BLaER1 (cell line): ENCODE measurements at regions not wholly inside any gene's neighbourhood (a gene's known extent, or its start where the extent isn't known, plus 50 kb on each side); places are given as distances from the start of the nearest gene placed in this dataset.

Experiments used
- H3K27ac ChIP-seq: shearing (Covaris generic); formaldehyde crosslinking; 2 replicates; pipeline ENCODE4 v1.8.1; 2022
- H3K27me3 ChIP-seq: shearing (Covaris generic); formaldehyde crosslinking; 2 replicates; pipeline ENCODE4 v1.8.1; 2022
- H3K36me3 ChIP-seq: shearing (Covaris generic); formaldehyde crosslinking; 2 replicates; pipeline ENCODE4 v1.8.1; 2022
- H3K4me1 ChIP-seq: shearing (Covaris generic); formaldehyde crosslinking; 2 replicates; pipeline ENCODE4 v1.8.1; 2022
- H3K4me2 ChIP-seq: shearing (Covaris generic); formaldehyde crosslinking; 2 replicates; pipeline ENCODE4 v1.8.1; 2022
- H3K4me3 ChIP-seq: shearing (Covaris generic); formaldehyde crosslinking; 2 replicates; pipeline ENCODE4 v1.8.1; 2022
- H3K9ac ChIP-seq: shearing (Covaris generic); formaldehyde crosslinking; 2 replicates; pipeline ENCODE4 v1.8.1; 2022
- H3K9me3 ChIP-seq: shearing (Covaris generic); formaldehyde crosslinking; 2 replicates; pipeline ENCODE4 v1.8.1; 2022
- H4K20me1 ChIP-seq: shearing (Covaris generic); formaldehyde crosslinking; 2 replicates; pipeline ENCODE4 v1.8.1; 2022
- Cebpa-rat ChIP-seq: shearing (Covaris generic); IDR thresholded peaks from 2 replicates; pipeline ENCODE4 v1.8.1; 2022

GRCh38 chr3:127087441-127087840, 104.5 kb downstream of the PLXNA1 start:
- Histone ChIP-seq H3K9me3 (no peaks in the 10 kb centered on the region), H3K27me3 (peaks cover 88% of the 10 kb centered on the region), H3K4me3 (no peak overlapping the region), H3K27ac (no peak overlapping the region), H3K36me3 (no peaks in the 10 kb centered on the region), H3K9ac (no peak overlapping the region), H3K4me2 (no peak overlapping the region), H3K4me1 (peaks cover 31% of the 10 kb centered on the region), H4K20me1 (peaks cover 79% of the 10 kb centered on the region)
- no peak for TF ChIP-seq Cebpa-rat

GRCh38 chr3:127088511-127089351, 104.2 kb upstream of the PRR23E start:
- no peak overlapping the region for H3K4me3 ChIP-seq
- no peaks in the 10 kb centered on the region for H3K36me3 ChIP-seq
- no peaks in the 10 kb centered on the region for H3K9me3 ChIP-seq
- H4K20me1 ChIP-seq: peaks cover 71% of the 10 kb centered on the region
- H3K4me1 ChIP-seq: peaks cover 31% of the 10 kb centered on the region
- no peak for TF ChIP-seq Cebpa-rat
- no peak overlapping the region for H3K9ac ChIP-seq
- H3K4me2 ChIP-seq: peak overlapping the region; percentile 43
- H3K27ac ChIP-seq: no peak overlapping the region
- peaks cover 75% of the 10 kb centered on the region for H3K27me3 ChIP-seq

- Histone ChIP-seq H4K20me1 (peaks cover 62% of the 10 kb centered on the region; the same call in 1 of the 2 replicates), H3K9me3 (no peaks in the 10 kb centered on the region), H3K27ac (no peak overlapping the region), H3K36me3 (no peaks in the 10 kb centered on the region), H3K4me2 (peak overlapping the region; percentile 43), H3K4me1 (peaks cover 31% of the 10 kb centered on the region), H3K4me3 (no peak overlapping the region), H3K9ac (no peak overlapping the region), H3K27me3 (peaks cover 66% of the 10 kb centered on the region)
- TF ChIP-seq Cebpa-rat: no peak
Measured at GRCh38 chr3:127089486-127090145, 103.3 kb upstream of the PRR23E start.

GRCh38 chr3:127090218-127091160, 102.4 kb upstream of the PRR23E start:
- TF ChIP-seq Cebpa-rat: no peak
- Histone ChIP-seq H3K4me2 (peak overlapping the region; percentile 43), H3K4me1 (peaks cover 31% of the 10 kb centered on the region), H3K36me3 (no peaks in the 10 kb centered on the region), H3K9me3 (peaks cover 4% of the 10 kb centered on the region; the same call in 1 of the 2 replicates), H3K27me3 (peaks cover 57% of the 10 kb centered on the region), H3K9ac (no peak overlapping the region), H3K4me3 (no peak overlapping the region), H4K20me1 (peaks cover 53% of the 10 kb centered on the region; the same call in 1 of the 2 replicates), H3K27ac (no peak overlapping the region)

GRCh38 chr3:127091376-127091775, 101.6 kb upstream of the PRR23E start:
- H3K27ac ChIP-seq: no peak overlapping the region
- H3K36me3 ChIP-seq: no peaks in the 10 kb centered on the region
- no peak overlapping the region for H3K4me3 ChIP-seq
- peaks cover 50% of the 10 kb centered on the region for H3K27me3 ChIP-seq
- peaks cover 44% of the 10 kb centered on the region; the same call in 1 of the 2 replicates for H4K20me1 ChIP-seq
- H3K9ac ChIP-seq: no peak overlapping the region
- peaks cover 31% of the 10 kb centered on the region for H3K4me1 ChIP-seq
- H3K4me2 ChIP-seq: peak overlapping the region; percentile 43
- H3K9me3 ChIP-seq: peaks cover 10% of the 10 kb centered on the region; the same call in 1 of the 2 replicates
- TF ChIP-seq Cebpa-rat: no peak

- no peak for TF ChIP-seq Cebpa-rat
- no peak overlapping the region for H3K4me3 ChIP-seq
- H3K9me3 ChIP-seq: peaks cover 10% of the 10 kb centered on the region; the same call in 1 of the 2 replicates
- peaks cover 45% of the 10 kb centered on the region for H3K27me3 ChIP-seq
- no peak overlapping the region for H3K4me2 ChIP-seq
- H3K9ac ChIP-seq: no peak overlapping the region
- no peak overlapping the region for H3K27ac ChIP-seq
- H3K4me1 ChIP-seq: peaks cover 31% of the 10 kb centered on the region
- H4K20me1 ChIP-seq: peaks cover 40% of the 10 kb centered on the region; the same call in 1 of the 2 replicates
- no peaks in the 10 kb centered on the region for H3K36me3 ChIP-seq
Measured at GRCh38 chr3:127092368-127092767, 100.6 kb upstream of the PRR23E start.

GRCh38 chr3:127092776-127093175, 100.2 kb upstream of the PRR23E start:
- H3K4me3 ChIP-seq: no peak overlapping the region
- H3K4me2 ChIP-seq: no peak overlapping the region
- peaks cover 41% of the 10 kb centered on the region for H3K27me3 ChIP-seq
- H3K9ac ChIP-seq: no peak overlapping the region
- no peaks in the 10 kb centered on the region for H3K36me3 ChIP-seq
- TF ChIP-seq Cebpa-rat: no peak
- peaks cover 10% of the 10 kb centered on the region; the same call in 1 of the 2 replicates for H3K9me3 ChIP-seq
- no peak overlapping the region for H3K27ac ChIP-seq
- H4K20me1 ChIP-seq: peaks cover 40% of the 10 kb centered on the region; the same call in 1 of the 2 replicates
- H3K4me1 ChIP-seq: peaks cover 31% of the 10 kb centered on the region

- peaks cover 10% of the 10 kb centered on the region; the same call in 1 of the 2 replicates for H3K9me3 ChIP-seq
- no peak overlapping the region for H3K9ac ChIP-seq
- no peaks in the 10 kb centered on the region for H3K36me3 ChIP-seq
- H3K27me3 ChIP-seq: peaks cover 35% of the 10 kb centered on the region
- H3K4me2 ChIP-seq: no peak overlapping the region
- H4K20me1 ChIP-seq: peaks cover 42% of the 10 kb centered on the region; the same call in 1 of the 2 replicates
- H3K4me1 ChIP-seq: peaks cover 31% of the 10 kb centered on the region
- H3K4me3 ChIP-seq: no peak overlapping the region
- no peak for TF ChIP-seq Cebpa-rat
- no peak overlapping the region for H3K27ac ChIP-seq
Measured at GRCh38 chr3:127093312-127093711, 99.6 kb upstream of the PRR23E start.

- Histone ChIP-seq H3K27me3 (peaks cover 13% of the 10 kb centered on the region), H3K9me3 (peaks cover 10% of the 10 kb centered on the region; the same call in 1 of the 2 replicates), H3K9ac (no peak overlapping the region), H3K27ac (no peak overlapping the region), H3K36me3 (no peaks in the 10 kb centered on the region), H3K4me1 (peaks cover 11% of the 10 kb centered on the region), H3K4me3 (no peak overlapping the region), H3K4me2 (no peak overlapping the region), H4K20me1 (peaks cover 29% of the 10 kb centered on the region; the same call in 1 of the 2 replicates)
- TF ChIP-seq Cebpa-rat: no peak
Measured at GRCh38 chr3:127095774-127096173, 97.2 kb upstream of the PRR23E start.
